Hematopoietic multipotent progenitor cell (in vitro differentiated cells): ENCODE measurements at regions not wholly inside any gene's neighbourhood (a gene's known extent, or its start where the extent isn't known, plus 50 kb on each side); places are given as distances from the start of the nearest gene placed in this dataset.
"Not testable (repeated sequence)": the region's sequence is repeated elsewhere in the genome, so short reads cannot be mapped to it uniquely, and the experiment has no call there.

Experiments used
- DNase-seq, 3 donors: peaks; one replicate each; pipeline ENCODE4 v3.0.0-alpha.2; 2011 to 2015; ENCODE audit warnings: low read depth in 2 of 3, low spot score in 2 of 3

DNA sequence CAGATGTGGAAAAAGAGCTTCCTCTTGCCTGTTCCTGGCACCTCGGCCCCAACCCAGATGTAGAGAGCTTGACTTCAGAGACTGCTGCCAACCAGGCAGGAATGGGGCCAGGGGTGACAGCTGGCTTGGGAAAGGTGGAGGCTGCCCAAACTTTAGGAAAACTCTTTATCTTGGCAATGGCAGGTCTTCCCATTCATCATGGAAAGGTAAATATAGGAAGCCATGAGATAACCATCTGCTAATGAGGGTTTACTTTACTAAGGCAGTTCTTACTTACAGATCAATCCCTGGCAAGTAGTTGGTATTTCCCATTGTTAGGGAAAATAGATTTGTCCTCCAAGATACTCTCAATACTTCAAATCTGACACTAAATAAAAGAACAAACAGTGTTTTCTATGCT lies 143.1 kb upstream of the NUDT4 start:
- DNase-seq, result no peak

DNA sequence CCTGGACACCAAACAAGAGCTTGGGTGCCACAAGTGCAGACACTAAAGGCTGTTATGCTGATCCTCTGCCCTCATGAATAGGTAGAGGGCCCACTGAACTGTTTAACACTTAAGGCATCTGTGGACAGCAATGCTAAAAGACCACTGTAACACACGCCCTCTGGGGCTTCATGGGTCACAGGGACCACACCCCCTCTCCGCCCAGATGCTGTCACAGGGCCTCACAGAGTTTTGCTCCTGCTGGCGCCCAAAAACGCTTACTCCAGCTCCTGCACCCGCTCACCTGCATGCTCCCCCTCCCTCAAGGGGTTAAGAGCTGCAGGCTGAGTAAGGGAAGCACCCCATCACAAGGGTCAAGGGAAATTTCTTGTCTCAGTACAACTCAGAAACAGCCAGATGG lies 141.8 kb upstream of the NUDT4 start:
- no peak for DNase-seq

DNA sequence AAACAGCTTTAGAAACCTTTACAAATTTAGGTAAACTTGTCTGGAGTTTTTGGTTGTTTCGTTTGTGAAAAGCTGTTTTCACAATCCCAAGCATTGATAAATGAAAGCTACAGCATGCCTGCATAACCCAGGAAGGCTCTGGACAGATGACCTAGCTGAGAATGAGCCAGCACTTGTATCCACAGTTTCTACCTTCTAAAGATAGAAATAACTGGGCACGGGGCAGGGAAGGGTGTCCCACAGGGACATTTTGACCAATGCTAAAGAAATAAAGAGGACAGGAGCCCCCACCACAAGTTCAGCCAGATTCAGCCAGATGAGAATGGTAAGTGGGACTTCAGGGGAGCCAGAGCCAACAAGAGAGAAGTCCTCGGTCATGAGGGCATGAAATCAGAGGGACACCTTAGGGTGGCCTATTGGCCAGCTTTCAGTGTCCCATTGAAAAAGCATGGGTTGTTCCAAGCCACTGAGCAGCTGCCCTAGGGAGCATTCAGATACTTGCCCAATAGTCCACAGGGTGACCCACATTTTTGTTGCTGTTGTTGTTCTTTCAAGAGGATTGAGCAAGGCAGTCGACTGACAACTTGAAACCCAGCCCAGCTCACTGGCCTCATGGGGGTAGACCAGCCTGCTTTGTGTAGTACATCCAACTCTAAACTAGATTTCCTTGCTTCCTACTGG lies 140.3 kb upstream of the NUDT4 start:
- DNase-seq, result no peak

GRCh38 chr12:93238512-93239262 lies 139.0 kb upstream of the NUDT4 start:
- DNase-seq, result not testable (repeated sequence)

- not testable (repeated sequence) for DNase-seq
Observed at GRCh38 chr12:93239789-93240188, 137.9 kb upstream of the NUDT4 start.

GRCh38 chr12:93242154-93242972 lies 135.4 kb upstream of the NUDT4 start:
- no peak for DNase-seq

GRCh38 chr12:93243382-93243688 lies 134.4 kb upstream of the NUDT4 start:
- DNase-seq, result no peak

DNA sequence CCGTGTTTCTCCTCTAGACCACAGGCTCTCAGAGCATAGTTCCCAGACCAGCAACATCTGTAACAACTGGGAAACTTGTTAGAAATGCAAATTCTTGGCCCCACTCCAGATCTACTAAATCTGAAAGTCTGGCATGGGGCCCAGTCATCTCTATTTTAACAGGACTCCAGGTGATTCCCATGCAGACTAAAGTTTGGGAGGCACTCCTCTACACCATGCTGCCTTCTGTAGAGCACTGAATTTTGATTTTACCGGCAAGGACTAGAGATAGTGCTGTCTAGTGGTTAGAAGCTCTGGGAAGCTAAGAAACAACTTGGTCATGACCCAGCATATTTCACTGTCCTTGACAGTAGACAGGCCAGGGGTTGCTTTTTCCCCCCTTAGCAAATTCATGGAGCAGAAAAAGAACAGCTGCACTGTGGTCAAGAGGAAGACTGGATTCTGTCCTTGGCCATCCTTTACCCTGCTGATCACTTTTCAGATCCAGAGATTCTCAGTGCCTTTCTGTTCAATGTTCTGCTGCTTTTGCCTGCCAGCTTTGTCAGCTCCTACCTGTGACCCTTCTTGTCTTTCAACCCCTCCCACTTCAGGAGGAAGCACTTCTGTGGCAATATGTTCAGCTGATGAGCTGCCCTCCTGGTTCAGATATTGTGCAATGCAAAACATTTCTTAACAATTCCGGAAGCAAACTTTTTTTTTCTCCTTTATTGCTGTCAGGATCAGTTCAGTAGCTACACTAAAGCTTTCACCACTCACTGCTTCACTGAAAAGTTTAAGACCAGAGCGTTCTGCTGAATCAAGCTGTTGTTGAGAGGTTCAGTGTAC lies 133.8 kb upstream of the NUDT4 start:
- DNase-seq, result peak in 2 of 3 donors; percentile 45 to 67

GRCh38 chr12:93244514-93245077 lies 133.1 kb upstream of the NUDT4 start:
- DNase-seq, result no peak

GRCh38 chr12:93245543-93245942 lies 132.2 kb upstream of the NUDT4 start:
- DNase-seq, result no peak

GRCh38 chr12:93247313-93247991 lies 130.3 kb upstream of the NUDT4 start:
- no peak for DNase-seq

- no peak for DNase-seq
Observed at GRCh38 chr12:93252221-93252620, 125.5 kb upstream of the NUDT4 start.

- DNase-seq, result no peak
Observed at GRCh38 chr12:93254911-93255310, 122.8 kb upstream of the NUDT4 start.

GRCh38 chr12:93256256-93256969 lies 121.3 kb upstream of the NUDT4 start:
- DNase-seq, result no peak

DNA sequence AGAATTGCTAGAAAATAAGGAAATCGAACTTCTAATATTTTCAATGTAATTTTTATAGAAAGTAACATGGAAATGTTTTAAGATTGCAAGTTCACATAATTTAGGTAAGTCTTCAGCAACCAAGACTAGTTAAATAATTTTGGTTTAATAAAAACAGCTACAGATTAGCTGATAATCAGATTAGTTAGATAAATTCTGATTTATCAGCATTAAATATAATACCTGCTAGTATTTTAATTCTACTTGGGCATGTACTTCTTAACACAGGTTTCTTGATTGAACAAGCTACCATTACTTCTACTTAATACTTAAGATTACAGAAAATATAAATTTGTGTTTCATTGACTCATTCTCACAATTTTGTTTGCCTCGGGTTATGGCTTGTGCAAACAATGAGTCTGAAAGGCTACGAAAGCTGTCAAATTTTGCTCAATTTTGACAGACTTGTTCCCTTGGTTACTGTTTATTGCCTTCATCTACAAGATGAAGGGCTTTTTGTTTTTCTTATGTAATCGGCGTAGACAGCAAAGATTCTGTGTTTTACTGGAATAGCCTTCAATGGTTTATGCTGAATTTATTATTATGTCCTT lies 116.1 kb upstream of the NUDT4 start:
- DNase-seq, result no peak

DNA sequence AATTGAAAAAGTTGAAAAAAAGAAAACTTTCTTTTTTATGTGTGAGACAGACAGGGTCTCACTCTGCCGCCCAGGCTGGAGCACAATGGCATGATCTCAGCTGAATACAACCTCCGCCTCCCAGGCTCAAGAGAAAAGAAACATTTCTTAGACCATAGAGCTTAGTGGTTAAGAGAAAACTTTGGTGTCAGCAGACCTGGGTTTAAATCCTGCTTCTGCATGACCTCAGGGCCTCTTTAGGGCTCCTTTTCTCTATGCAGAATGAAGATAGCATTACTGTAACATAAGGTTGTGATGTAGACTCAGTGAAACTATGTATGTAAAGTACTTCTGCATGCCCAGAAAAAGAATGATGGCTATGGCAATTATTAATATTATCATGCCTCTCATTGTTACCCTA lies 104.7 kb upstream of the NUDT4 start:
- no peak for DNase-seq

GRCh38 chr12:93273834-93274564 lies 103.7 kb upstream of the NUDT4 start:
- DNase-seq, result no peak

DNA sequence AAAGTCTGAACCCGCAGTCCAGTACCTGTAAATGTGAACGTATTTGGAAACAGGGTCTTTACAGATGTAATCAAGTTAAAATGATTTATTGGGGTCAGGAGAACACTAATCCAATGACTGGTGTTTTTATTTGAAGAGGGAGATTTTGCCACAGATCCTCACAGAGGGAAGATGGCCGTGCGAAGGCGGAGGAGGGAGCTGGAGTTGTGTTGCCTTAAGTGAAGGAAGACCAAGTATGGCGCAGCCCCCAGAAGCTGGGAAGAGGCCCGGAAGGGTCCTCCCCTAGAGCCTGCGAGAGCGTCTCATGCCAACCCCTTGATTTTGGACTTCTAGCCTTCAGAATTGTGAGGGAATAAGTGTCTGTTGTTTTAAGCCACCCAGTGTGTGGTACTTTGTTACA lies 102.8 kb upstream of the NUDT4 start:
- no peak for DNase-seq
